GM12864 (cell line): ENCODE measurements at regions not wholly inside any gene's neighbourhood (a gene's known extent, or its start where the extent isn't known, plus 50 kb on each side); places are given as distances from the start of the nearest gene placed in this dataset.

Experiments
- DNase-seq: peaks from one replicate; pipeline ENCODE4 v3.0.0-alpha.2; 2011; ENCODE audit warnings: low read depth
- H3K4me3 ChIP-seq: 2 replicates; pipeline ENCODE4 v1.5.1; 2011; ENCODE audit warnings: mild to moderate bottlenecking, low read depth, low read length, control low read depth
- TF ChIP-seq, protein P1 (sequence below): IDR thresholded peaks from 2 replicates; pipeline ENCODE4 v1.5.1; 2011; ENCODE audit warnings: low read depth, mild to moderate bottlenecking, moderate library complexity, low read length, control low read depth, inconsistent platforms; ENCODE audit errors: missing control alignments

DNA sequence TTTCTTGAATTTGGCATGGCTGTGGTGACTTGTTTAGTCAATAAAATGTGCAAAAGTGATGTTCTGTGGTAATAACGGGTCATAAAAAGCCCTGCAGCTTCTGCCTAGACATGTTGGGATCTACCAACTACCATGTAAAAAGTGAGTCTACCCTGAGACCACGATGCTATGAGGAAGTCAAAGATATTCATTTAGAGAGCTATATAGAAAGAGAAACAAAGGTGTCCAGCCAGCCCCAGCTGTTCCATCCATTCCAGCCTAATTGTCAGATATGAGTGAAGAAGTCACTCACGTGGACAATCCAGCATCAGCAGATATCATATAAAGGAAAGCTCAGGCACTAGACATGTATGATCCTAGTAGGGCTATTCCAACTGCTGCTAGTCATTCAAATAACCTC, 117.2 kb upstream of the SSTR1 start:
- H3K4me3 ChIP-seq, result no peak overlapping the region
- TF ChIP-seq, protein P1, sequence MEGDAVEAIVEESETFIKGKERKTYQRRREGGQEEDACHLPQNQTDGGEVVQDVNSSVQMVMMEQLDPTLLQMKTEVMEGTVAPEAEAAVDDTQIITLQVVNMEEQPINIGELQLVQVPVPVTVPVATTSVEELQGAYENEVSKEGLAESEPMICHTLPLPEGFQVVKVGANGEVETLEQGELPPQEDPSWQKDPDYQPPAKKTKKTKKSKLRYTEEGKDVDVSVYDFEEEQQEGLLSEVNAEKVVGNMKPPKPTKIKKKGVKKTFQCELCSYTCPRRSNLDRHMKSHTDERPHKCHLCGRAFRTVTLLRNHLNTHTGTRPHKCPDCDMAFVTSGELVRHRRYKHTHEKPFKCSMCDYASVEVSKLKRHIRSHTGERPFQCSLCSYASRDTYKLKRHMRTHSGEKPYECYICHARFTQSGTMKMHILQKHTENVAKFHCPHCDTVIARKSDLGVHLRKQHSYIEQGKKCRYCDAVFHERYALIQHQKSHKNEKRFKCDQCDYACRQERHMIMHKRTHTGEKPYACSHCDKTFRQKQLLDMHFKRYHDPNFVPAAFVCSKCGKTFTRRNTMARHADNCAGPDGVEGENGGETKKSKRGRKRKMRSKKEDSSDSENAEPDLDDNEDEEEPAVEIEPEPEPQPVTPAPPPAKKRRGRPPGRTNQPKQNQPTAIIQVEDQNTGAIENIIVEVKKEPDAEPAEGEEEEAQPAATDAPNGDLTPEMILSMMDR, result no peak
- no peak for DNase-seq

DNA sequence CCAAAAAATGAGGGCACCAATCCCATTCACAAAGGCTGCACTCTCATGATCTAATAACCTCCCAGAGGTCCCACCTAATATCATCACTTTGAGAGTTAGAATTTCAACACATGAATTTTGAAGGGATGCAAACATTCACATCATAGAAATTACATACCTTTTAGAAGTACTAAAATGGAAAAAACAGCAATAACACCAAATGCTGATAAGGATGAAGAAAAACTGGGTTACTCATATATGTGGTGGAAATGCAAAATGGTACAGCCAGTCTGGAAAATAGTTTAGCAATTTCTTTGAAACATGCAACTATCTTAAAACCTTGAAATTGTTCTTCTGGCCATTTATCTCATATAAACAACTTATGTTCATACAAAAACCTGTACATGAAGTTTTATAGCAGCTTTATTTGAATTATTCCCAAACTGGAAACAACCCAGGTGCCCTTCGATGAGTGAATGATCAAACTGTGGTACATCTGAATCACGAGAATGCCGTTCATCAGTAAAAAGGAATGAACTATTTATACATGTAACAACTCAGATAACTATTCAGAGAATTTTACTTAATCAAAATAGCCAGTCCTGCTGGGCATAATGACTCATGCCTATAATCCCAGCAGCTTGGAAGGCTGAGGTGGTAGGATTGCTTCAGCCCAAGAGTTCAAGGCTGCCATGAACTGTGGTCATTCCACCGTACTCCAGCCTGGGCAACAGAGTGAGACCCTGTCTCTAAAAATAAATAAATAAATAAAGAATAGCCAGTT, 109.4 kb upstream of the SSTR1 start:
- no peak for DNase-seq
- no peak overlapping the region for H3K4me3 ChIP-seq

DNA sequence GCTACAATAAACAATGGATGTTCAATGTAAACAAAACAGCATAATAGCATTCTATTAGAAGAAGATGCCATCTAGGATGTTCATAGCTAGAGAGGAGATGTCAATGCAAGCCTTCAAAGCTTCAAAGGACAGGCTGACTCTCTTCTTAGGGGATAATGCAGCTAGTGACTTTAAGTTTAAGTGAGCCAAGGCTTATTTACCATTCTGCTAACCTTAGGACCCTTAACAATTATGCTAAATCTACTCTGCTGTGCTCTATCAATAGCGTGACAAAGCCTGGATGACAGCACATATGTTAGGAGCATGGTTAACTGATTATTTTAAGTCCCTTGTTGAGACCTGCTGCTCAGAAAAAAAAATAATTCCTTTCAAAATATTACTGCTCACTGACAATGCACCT, 106.0 kb upstream of the SSTR1 start:
- H3K4me3 ChIP-seq, result no peak overlapping the region
- TF ChIP-seq, protein P1, result no peak
- no peak for DNase-seq

More for the DNA sequence above, 109.4 kb upstream of the SSTR1 start:
- TF ChIP-seq, protein P1, result no peak

DNA sequence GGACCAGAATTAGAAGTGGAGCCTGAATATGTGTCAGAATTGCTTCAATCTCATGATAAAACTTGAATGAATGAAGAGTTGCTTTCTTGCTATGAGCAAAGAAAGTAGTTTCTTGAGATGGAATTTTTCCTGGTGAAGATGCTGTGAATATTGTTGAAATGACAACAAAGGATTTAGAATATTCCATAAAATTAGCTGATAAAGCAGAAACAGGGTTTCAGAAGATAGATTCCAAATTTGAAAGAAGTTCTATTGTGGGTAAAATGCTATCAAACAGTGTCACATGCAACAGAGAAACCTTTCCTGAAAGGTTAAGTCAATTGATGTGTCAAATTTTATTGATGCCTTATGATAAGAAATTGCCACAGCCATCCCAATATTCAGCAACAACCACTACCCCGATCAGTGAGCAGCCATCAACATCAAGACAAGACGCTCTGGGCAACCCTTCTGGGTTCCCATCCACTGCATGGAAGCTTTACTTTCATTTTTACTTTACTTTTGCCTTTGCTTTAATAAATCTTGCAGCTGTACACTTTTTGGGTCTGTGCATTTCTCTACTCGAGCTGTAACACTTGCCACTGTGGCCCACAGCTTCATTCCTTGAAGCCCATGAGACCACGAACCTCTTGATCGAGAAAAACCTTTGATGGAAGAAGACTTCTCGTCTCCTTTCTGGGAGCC, 104.0 kb upstream of the SSTR1 start:
- TF ChIP-seq, protein P1, result no peak
- H3K4me3 ChIP-seq, result no peak overlapping the region
- DNase-seq, result no peak

DNA sequence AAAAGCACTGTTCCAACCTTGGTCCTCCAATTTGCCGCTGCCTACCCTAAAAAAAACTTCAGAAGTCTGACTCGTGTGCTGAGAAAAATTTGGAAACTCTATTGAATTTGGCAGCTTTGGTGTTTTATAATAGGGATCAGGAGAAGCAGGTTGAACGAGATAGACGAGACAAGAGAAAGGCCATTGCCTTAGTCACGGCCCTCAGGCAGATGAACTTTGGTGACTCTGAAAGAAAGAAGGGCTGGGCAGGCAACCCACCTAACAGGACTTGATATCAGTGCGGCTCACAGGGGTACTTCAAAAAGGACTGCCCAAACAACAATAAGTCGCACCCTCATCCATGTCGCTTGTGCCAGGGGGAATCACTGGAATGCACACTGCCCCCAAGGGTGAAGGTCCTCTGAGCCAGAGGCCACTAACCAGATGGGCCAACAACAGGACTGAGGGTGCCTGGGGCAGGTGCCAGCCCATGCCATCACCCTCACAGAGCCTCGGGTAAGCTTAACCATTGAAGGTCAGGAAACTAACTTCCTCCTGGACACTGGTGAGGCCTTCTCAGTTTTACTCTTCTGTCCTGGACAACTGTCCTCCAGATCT, 102.5 kb upstream of the SSTR1 start:
- no peak for DNase-seq
- no peak overlapping the region for H3K4me3 ChIP-seq
- TF ChIP-seq, protein P1, result no peak

DNA sequence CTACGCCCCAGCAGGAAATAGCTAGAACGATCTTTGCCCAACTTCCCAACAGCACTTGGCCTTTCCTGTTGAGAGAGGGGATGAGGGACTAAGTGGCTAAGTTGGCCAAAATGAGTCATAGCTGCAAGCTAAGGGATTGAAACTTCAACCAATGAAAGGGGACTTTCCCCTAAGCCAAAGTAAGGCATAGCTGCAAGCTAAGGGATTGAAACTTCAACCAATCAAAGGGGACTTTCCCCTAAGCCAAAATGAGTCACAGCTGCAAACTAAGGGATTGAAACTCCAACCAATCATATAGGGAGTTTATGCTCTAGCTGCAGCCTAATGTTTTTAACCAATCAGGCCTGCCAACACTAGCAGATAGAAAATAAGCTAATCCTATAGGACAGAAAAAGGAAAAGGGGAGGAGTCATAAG, 100.5 kb upstream of the SSTR1 start:
- TF ChIP-seq, protein P1, result no peak

More for the DNA sequence above, 100.5 kb upstream of the SSTR1 start:
- no peak overlapping the region for H3K4me3 ChIP-seq
- no peak for DNase-seq
